Neural cell (in vitro differentiated cells): ENCODE measurements at regions not wholly inside any gene's neighbourhood (a gene's known extent, or its start where the extent isn't known, plus 50 kb on each side); places are given as distances from the start of the nearest gene placed in this dataset.

Source experiments
- H2AFZ ChIP-seq: fragments of 200-600, 300-800 bp; sonication (generic), shearing (Covaris generic); 2 replicates; pipeline ENCODE4 v1.6.0; 2014; ENCODE audit warnings: low read depth, mild to moderate bottlenecking, antibody characterized with exemption, low read length, moderate library complexity
- H3F3A ChIP-seq: fragments of 200-600 bp; shearing (Covaris generic); 2 replicates; pipeline ENCODE4 v1.6.1; 2016; ENCODE audit warnings: mild to moderate bottlenecking, moderate library complexity, mixed read lengths, antibody characterized with exemption, low read length; ENCODE audit not compliant: insufficient read depth, poor library complexity, severe bottlenecking
- H3K27ac ChIP-seq: fragments of 200-600, 300-800 bp; sonication (generic), shearing (Covaris generic); 2 replicates; pipeline ENCODE4 v1.5.1; 2014; ENCODE audit warnings: mild to moderate bottlenecking, low read length, moderate library complexity
- H3K27me3 ChIP-seq: fragments of 300-800, 200-600 bp; sonication (generic), shearing (Covaris generic); 2 replicates; pipeline ENCODE4 v1.6.0; 2014; ENCODE audit warnings: mild to moderate bottlenecking, low read depth, low read length, moderate library complexity; ENCODE audit not compliant: insufficient read depth
- H3K36me3 ChIP-seq: fragments of 300-800, 200-600 bp; sonication (generic), shearing (Covaris generic); 2 replicates; pipeline ENCODE4 v1.5.1; 2014; ENCODE audit warnings: mild to moderate bottlenecking, antibody characterized with exemption, low read length, moderate library complexity; ENCODE audit not compliant: insufficient read depth
- H3K4me2 ChIP-seq: fragments of 300-800, 200-600 bp; sonication (generic), shearing (Covaris generic); 2 replicates; pipeline ENCODE4 v1.6.0; 2014; ENCODE audit warnings: mild to moderate bottlenecking, low read length
- H3K4me3 ChIP-seq: fragments of 300-800, 200-600 bp; sonication (generic), shearing (Covaris generic); 2 replicates; pipeline ENCODE4 v1.5.1; 2014; ENCODE audit warnings: mild to moderate bottlenecking, low read length, moderate library complexity
- H3K79me2 ChIP-seq: fragments of 200-600 bp; shearing (Covaris generic); replicated peaks from 2 replicates; pipeline ENCODE4 v1.6.0; 2014; ENCODE audit warnings: mild to moderate bottlenecking, low read length, moderate library complexity; ENCODE audit not compliant: insufficient read depth
- H3K9ac ChIP-seq: fragments of 300-800, 200-600 bp; sonication (generic), shearing (Covaris generic); 2 replicates; pipeline ENCODE4 v1.6.1; 2016; ENCODE audit warnings: mild to moderate bottlenecking, low read length, mixed read lengths
- H3K9me2 ChIP-seq: fragments of 200-600 bp; shearing (Covaris generic); 2 replicates; pipeline ENCODE4 v1.6.1; 2016; ENCODE audit warnings: mild to moderate bottlenecking, low read length, mixed read lengths; ENCODE audit not compliant: insufficient read depth
- H3K9me3 ChIP-seq: fragments of 200-600, 300-800 bp; sonication (generic), shearing (Covaris generic); 2 replicates; pipeline ENCODE4 v1.6.1; 2016; ENCODE audit warnings: mild to moderate bottlenecking, mixed run types, low read length, moderate library complexity, mixed read lengths
- H4K20me1 ChIP-seq: fragments of 200-600 bp; shearing (Covaris generic); 2 replicates; pipeline ENCODE4 v1.6.1; 2016; ENCODE audit warnings: mild to moderate bottlenecking, mixed run types; ENCODE audit not compliant: insufficient read depth
- CTCF ChIP-seq: fragments of 450-650 bp; IDR thresholded peaks from 2 replicates; pipeline ENCODE4 v1.5.1; 2014; ENCODE audit warnings: antibody characterized with exemption, mild to moderate bottlenecking, moderate library complexity; ENCODE audit not compliant: poor library complexity, severe bottlenecking
- EP300 ChIP-seq: fragments of 450-650 bp; conservative IDR thresholded peaks from 2 replicates; pipeline ENCODE4 v1.6.1; 2014; ENCODE audit warnings: antibody characterized with exemption, mild to moderate bottlenecking, moderate library complexity; ENCODE audit not compliant: poor library complexity, severe bottlenecking
- EZH2 ChIP-seq: fragments of 200-600, 300-800 bp; shearing (Covaris generic), sonication (generic); IDR thresholded peaks from 2 replicates; pipeline ENCODE4 v1.6.1; 2014; ENCODE audit warnings: antibody characterized with exemption, low read length, borderline replicate concordance, mild to moderate bottlenecking; ENCODE audit not compliant: insufficient read depth, poor library complexity, severe bottlenecking
- MXI1 ChIP-seq: fragments of 450-650 bp; conservative IDR thresholded peaks from 2 replicates; pipeline ENCODE4 v1.6.1; 2014; ENCODE audit warnings: antibody characterized with exemption, mild to moderate bottlenecking; ENCODE audit not compliant: poor library complexity, severe bottlenecking
- POLR2AphosphoS5 ChIP-seq: IDR thresholded peaks from 2 replicates; pipeline ENCODE4 v1.6.1; 2012
- RAD21 ChIP-seq: fragments of 450-650 bp; conservative IDR thresholded peaks from 2 replicates; pipeline ENCODE4 v1.6.1; 2014; ENCODE audit warnings: antibody characterized with exemption, mild to moderate bottlenecking, moderate library complexity
- SMC3 ChIP-seq: fragments of 450-650 bp; conservative IDR thresholded peaks from 2 replicates; pipeline ENCODE4 v1.6.1; 2014; ENCODE audit warnings: antibody characterized with exemption, mild to moderate bottlenecking, moderate library complexity; ENCODE audit not compliant: poor library complexity
- TAF1 ChIP-seq: IDR thresholded peaks from 2 replicates; pipeline ENCODE4 v1.6.1; 2012; ENCODE audit warnings: low read depth
- TF ChIP-seq, protein P1 (sequence below): IDR thresholded peaks from 2 replicates; pipeline ENCODE4 v1.6.1; 2012; ENCODE audit warnings: borderline replicate concordance

DNA sequence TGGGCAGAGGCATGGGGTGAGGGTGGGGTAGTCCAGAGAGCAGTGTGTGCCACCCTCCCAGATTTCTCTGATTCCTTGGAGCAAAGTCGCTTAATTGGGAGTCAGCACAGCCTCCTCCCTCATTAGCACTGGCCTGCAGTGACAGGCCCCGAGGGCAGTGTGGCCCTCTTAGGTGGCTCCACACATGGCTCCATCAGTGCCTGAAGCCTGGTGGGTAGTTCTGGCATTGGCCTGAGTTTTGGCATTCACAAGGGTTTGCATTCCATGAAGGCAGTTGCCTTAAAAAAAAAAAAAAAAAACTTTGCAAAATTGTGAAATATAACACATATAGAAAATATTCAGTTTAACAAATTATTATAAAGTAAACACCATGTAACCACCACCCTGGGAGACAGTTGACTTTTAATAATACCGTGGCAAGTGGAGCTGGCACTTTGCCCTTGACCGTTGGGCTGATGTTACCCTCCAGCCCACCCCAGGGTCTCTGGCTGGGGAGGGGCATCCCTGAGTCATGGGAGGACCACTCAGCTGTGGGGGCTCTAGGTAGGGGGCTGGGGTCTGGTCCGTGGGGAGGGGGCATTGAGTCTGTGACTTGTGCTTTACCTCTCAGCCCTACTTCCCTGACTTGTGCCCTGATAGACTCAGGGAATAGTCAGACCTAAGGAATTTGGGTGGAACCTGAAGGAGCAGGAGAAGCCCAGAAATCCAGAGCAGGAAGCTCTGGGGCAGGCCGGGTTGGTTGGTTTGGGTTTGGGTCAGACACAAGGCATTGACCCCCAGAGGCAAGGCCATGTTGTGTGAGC is 51.3 kb upstream of the PITX1 start:
- Histone ChIP-seq H3K9ac (no peak overlapping the region), H3K36me3 (no peaks in the 10 kb centered on the region), H3K9me3 (peaks cover 5% of the 10 kb centered on the region), H2AFZ (no peak overlapping the region), H3K27me3 (no peaks in the 10 kb centered on the region), H3K27ac (no peak overlapping the region), H3K4me3 (no peak overlapping the region), H3K9me2 (no peaks in the 10 kb centered on the region), H3K79me2 (no peaks in the 10 kb centered on the region), H4K20me1 (no peaks in the 10 kb centered on the region), H3F3A (no peaks in the 10 kb centered on the region), H3K4me2 (no peak overlapping the region)
- TF ChIP-seq EZH2, result no peak
- no peak for TF ChIP-seq POLR2AphosphoS5
- no peak for TF ChIP-seq SMC3
- TF ChIP-seq, protein P1, sequence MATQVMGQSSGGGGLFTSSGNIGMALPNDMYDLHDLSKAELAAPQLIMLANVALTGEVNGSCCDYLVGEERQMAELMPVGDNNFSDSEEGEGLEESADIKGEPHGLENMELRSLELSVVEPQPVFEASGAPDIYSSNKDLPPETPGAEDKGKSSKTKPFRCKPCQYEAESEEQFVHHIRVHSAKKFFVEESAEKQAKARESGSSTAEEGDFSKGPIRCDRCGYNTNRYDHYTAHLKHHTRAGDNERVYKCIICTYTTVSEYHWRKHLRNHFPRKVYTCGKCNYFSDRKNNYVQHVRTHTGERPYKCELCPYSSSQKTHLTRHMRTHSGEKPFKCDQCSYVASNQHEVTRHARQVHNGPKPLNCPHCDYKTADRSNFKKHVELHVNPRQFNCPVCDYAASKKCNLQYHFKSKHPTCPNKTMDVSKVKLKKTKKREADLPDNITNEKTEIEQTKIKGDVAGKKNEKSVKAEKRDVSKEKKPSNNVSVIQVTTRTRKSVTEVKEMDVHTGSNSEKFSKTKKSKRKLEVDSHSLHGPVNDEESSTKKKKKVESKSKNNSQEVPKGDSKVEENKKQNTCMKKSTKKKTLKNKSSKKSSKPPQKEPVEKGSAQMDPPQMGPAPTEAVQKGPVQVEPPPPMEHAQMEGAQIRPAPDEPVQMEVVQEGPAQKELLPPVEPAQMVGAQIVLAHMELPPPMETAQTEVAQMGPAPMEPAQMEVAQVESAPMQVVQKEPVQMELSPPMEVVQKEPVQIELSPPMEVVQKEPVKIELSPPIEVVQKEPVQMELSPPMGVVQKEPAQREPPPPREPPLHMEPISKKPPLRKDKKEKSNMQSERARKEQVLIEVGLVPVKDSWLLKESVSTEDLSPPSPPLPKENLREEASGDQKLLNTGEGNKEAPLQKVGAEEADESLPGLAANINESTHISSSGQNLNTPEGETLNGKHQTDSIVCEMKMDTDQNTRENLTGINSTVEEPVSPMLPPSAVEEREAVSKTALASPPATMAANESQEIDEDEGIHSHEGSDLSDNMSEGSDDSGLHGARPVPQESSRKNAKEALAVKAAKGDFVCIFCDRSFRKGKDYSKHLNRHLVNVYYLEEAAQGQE, result no peak
- TF ChIP-seq RAD21, result no peak
- TF ChIP-seq MXI1, result no peak
- TF ChIP-seq EP300, result no peak
- TF ChIP-seq TAF1, result no peak
- no peak for TF ChIP-seq CTCF
